Kidney (tissue), 13 donors: ENCODE measurements at regions not wholly inside any gene's neighbourhood (a gene's known extent, or its start where the extent isn't known, plus 50 kb on each side); places are given as distances from the start of the nearest gene placed in this dataset.
A peak's percentile ranks its signal among the peaks of the same experiment; 100 is the strongest.

Source experiments
- DNase-seq, 5 donors: peaks; one replicate each; pipeline ENCODE4 v3.0.0-alpha.2; 2013 to 2020
- FAIRE-seq: peaks from 2 replicates; lab custom pipeline; 2012; peaks lifted over from hg19 to GRCh38; lab: Jason Lieb, UNC
- H3K27ac ChIP-seq, 2 donors: one replicate each; pipeline ENCODE4 v1.7.0; 2013; ENCODE audit warnings: low read depth in 2 of 2, low read length in 2 of 2, inconsistent platforms in 1 of 2
- H3K27me3 ChIP-seq: one replicate; pipeline ENCODE4 v1.7.1; 2013; ENCODE audit warnings: low read length, inconsistent platforms; ENCODE audit not compliant: control insufficient read depth, insufficient read depth
- H3K36me3 ChIP-seq, 3 donors: one replicate each; pipeline versions ENCODE4 v1.7.0 to v1.7.1; 2013; ENCODE audit warnings: low read length in 3 of 3, control low read depth in 1 of 3, inconsistent platforms in 1 of 3; ENCODE audit not compliant: insufficient read depth in 3 of 3, control insufficient read depth in 2 of 3
- H3K4me1 ChIP-seq, 3 donors: one replicate each; pipeline versions ENCODE4 v1.7.0 to v1.7.1; 2013; ENCODE audit warnings: low read length in 3 of 3, inconsistent platforms in 1 of 3, low read depth in 1 of 3; ENCODE audit not compliant: control insufficient read depth in 2 of 3, insufficient read depth in 2 of 3
- H3K4me3 ChIP-seq, 3 donors: one replicate each; pipeline versions ENCODE4 v1.7.0 to v1.8.1; 2013; ENCODE audit warnings: low read length in 3 of 3, control low read depth in 1 of 3, inconsistent platforms in 1 of 3
- H3K9ac ChIP-seq, 3 donors: one replicate each; pipeline versions ENCODE4 v1.7.0 to v1.7.1; 2013; ENCODE audit warnings: low read length in 3 of 3, control low read depth in 1 of 3, inconsistent platforms in 1 of 3
- H3K9me3 ChIP-seq, 3 donors: one replicate each; pipeline versions ENCODE4 v1.7.0 to v1.7.1; 2013; ENCODE audit warnings: low read length in 3 of 3, control low read depth in 1 of 3, inconsistent platforms in 1 of 3; ENCODE audit not compliant: control insufficient read depth in 2 of 3, insufficient read depth in 1 of 3
- intact Hi-C: fragments of 100-400 bp; cut with DNase I; formaldehyde crosslinking; loops from one replicate; pipeline ENCODE4 v1.11.1; 2022
- TF ChIP-seq, protein P1 (sequence below): IDR thresholded peaks from 3 replicates; pipeline ENCODE4 v1.5.1; 2012; ENCODE audit warnings: mild to moderate bottlenecking, moderate library complexity, borderline replicate concordance; ENCODE audit not compliant: insufficient read depth; ENCODE audit errors: extremely low read depth
- donor health status: control.
- donor health status: control.
- donor health status: control.
- donor health status: control.
- donor health status: control.
- donor health status: DM: yes; HTN: yes; CAD: no.
- donor health status: Normal renal cell carcinoma (clear cell type).

GRCh38 chr3:178967177-178967532 is 104.5 kb downstream of the ZMAT3 start:
- H3K9ac ChIP-seq, result no peak overlapping the region
- TF ChIP-seq, protein P1, sequence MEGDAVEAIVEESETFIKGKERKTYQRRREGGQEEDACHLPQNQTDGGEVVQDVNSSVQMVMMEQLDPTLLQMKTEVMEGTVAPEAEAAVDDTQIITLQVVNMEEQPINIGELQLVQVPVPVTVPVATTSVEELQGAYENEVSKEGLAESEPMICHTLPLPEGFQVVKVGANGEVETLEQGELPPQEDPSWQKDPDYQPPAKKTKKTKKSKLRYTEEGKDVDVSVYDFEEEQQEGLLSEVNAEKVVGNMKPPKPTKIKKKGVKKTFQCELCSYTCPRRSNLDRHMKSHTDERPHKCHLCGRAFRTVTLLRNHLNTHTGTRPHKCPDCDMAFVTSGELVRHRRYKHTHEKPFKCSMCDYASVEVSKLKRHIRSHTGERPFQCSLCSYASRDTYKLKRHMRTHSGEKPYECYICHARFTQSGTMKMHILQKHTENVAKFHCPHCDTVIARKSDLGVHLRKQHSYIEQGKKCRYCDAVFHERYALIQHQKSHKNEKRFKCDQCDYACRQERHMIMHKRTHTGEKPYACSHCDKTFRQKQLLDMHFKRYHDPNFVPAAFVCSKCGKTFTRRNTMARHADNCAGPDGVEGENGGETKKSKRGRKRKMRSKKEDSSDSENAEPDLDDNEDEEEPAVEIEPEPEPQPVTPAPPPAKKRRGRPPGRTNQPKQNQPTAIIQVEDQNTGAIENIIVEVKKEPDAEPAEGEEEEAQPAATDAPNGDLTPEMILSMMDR, result no peak
- no peak overlapping the region for H3K4me3 ChIP-seq
- FAIRE-seq, result no peak
- no peaks in the 10 kb centered on the region for H3K9me3 ChIP-seq
- no peak for DNase-seq
- intact Hi-C loops, result no loop called here
- H3K27ac ChIP-seq, result peak overlapping the region in 1 of 2 donors; percentile 15
- no peaks in the 10 kb centered on the region for H3K36me3 ChIP-seq
- H3K27me3 ChIP-seq, result no peaks in the 10 kb centered on the region
- H3K4me1 ChIP-seq, result peaks cover 0 to 2% (median 0%) of the 10 kb centered on the region in 3 donors

GRCh38 chr3:178966299-178967176 is 105.1 kb downstream of the ZMAT3 start:
- H3K4me3 ChIP-seq, result peak overlapping the region in 1 of 3 donors; percentile 11
- no peaks in the 10 kb centered on the region for H3K27me3 ChIP-seq
- FAIRE-seq (peak; percentile 92), DNase-seq (peak in 2 of 5 donors; percentile 50 to 68)
- TF ChIP-seq, protein P1, result peak; percentile 50
- peaks cover 0 to 2% (median 0%) of the 10 kb centered on the region in 3 donors for H3K4me1 ChIP-seq
- intact Hi-C loops, result no loop called here
- no peak overlapping the region for H3K9ac ChIP-seq
- H3K27ac ChIP-seq, result peak overlapping the region in 1 of 2 donors; percentile 15
- H3K36me3 ChIP-seq, result no peaks in the 10 kb centered on the region
- H3K9me3 ChIP-seq, result no peaks in the 10 kb centered on the region

DNA sequence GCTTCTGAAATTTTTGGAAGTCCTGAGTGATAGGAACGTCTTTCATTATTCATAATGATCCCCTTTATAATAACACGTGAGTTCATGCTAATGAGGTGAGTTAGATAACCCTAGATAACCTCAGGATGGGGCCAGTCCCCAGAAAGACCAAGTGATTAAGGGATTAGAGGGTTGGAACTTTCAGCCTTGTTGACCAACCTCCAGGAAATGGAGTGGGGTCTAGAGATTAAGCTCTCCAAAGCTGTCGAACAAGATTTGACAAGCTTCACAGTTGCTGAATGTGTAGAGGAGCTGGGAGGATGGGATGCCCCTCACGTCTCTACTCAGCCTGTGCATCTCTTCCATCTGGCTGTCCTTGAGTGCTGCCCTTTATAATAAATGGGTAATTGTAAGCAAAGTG is 107.1 kb downstream of the ZMAT3 start:
- Histone ChIP-seq H3K9me3 (no peaks in the 10 kb centered on the region), H3K4me3 (no peak overlapping the region), H3K27me3 (no peaks in the 10 kb centered on the region), H3K27ac (no peak overlapping the region), H3K9ac (no peak overlapping the region), H3K36me3 (no peaks in the 10 kb centered on the region), H3K4me1 (peaks cover 0 to 2% (median 0%) of the 10 kb centered on the region in 3 donors)
- no peak for FAIRE-seq
- DNase-seq, result no peak
- TF ChIP-seq, protein P1, result no peak
- intact Hi-C loops, result no loop called here
